GM12873 (cell line): ENCODE measurements at regions not wholly inside any gene's neighbourhood (a gene's known extent, or its start where the extent isn't known, plus 50 kb on each side); places are given as distances from the start of the nearest gene placed in this dataset.
A peak's percentile ranks its signal among the peaks of the same experiment; 100 is the strongest.

Experiments used
- TF ChIP-seq, protein P1 (sequence below): IDR thresholded peaks from 2 replicates; pipeline ENCODE4 v1.5.1; 2012; ENCODE audit warnings: low read depth, mild to moderate bottlenecking, moderate library complexity, low read length, control low read depth; ENCODE audit not compliant: insufficient read depth; ENCODE audit errors: missing control alignments

- TF ChIP-seq, protein P1, sequence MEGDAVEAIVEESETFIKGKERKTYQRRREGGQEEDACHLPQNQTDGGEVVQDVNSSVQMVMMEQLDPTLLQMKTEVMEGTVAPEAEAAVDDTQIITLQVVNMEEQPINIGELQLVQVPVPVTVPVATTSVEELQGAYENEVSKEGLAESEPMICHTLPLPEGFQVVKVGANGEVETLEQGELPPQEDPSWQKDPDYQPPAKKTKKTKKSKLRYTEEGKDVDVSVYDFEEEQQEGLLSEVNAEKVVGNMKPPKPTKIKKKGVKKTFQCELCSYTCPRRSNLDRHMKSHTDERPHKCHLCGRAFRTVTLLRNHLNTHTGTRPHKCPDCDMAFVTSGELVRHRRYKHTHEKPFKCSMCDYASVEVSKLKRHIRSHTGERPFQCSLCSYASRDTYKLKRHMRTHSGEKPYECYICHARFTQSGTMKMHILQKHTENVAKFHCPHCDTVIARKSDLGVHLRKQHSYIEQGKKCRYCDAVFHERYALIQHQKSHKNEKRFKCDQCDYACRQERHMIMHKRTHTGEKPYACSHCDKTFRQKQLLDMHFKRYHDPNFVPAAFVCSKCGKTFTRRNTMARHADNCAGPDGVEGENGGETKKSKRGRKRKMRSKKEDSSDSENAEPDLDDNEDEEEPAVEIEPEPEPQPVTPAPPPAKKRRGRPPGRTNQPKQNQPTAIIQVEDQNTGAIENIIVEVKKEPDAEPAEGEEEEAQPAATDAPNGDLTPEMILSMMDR = no peak
Measured at GRCh38 chr3:18135060-18135814, 289.9 kb downstream of the SATB1 start.

DNA sequence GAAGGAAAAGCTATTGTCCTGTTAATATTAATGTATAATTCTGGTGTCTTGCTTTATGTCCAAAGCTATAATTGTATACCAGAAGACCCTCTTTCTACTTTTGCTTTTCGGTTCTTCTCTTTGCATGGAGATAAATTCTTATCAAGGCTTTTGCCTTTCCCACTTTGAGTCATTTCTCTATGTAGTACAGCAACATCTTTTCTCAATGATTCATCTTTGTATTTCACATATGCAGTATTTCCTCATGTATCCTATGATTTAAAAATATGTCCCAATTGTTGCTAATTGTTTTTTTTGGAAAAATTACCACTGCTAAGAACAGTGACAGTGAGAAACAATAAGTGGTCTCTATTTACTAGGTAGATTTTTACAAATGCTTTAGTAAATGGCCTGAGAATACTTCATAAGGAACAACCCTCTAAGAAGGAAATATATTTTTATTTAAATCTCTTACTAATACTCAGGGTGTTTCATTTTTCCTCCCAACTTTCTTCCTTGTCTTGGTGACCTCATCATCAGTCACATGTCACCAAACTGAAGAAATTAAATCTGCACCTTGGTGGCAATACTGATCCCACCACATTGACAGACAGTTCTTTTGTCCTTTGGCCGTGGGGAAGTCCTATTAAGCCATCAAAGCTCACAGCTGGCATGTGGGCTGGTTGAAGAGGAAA is 290.6 kb downstream of the SATB1 start:
- TF ChIP-seq, protein P1 = no peak

- TF ChIP-seq, protein P1 = no peak
Measured at GRCh38 chr3:18132991-18133390, 292.1 kb downstream of the SATB1 start.

DNA sequence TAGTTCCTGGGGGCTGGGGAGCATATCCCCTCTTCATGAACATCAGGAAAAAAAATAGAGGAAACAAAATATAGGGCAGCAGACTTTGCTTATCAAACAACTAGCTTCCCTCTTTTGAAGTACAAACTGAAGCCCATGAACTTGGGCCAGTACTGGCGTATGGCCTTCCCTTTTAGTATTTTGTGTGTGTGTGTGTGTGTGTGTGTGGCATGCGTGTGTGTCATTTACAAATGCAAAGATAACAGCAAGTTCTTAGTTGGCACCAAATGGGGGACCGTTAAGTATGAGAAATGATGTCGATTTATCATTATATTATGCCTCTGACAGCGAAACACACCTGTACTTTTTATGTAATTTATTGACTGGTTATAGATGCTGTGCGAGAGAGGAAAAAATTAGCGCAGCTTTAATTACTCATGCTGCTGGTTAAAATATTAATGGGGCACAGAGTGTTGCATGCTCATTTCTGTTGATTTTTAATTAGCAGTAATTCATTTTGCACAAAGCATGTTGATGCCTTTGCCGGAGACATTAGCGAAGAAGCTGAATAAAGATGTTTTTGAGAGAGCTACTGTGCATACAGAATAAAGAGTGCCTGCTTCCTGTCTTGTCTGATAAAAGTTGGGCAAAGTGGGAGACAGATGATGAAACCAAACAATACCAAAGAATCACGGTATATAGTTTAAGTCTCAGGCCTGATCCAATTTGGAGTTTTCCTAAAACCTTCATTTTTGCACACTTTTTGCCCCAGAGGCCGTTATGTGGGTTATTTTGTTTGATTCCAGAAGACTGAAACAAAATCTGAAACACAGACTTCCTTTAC is 297.1 kb downstream of the SATB1 start:
- TF ChIP-seq, protein P1 = no peak

DNA sequence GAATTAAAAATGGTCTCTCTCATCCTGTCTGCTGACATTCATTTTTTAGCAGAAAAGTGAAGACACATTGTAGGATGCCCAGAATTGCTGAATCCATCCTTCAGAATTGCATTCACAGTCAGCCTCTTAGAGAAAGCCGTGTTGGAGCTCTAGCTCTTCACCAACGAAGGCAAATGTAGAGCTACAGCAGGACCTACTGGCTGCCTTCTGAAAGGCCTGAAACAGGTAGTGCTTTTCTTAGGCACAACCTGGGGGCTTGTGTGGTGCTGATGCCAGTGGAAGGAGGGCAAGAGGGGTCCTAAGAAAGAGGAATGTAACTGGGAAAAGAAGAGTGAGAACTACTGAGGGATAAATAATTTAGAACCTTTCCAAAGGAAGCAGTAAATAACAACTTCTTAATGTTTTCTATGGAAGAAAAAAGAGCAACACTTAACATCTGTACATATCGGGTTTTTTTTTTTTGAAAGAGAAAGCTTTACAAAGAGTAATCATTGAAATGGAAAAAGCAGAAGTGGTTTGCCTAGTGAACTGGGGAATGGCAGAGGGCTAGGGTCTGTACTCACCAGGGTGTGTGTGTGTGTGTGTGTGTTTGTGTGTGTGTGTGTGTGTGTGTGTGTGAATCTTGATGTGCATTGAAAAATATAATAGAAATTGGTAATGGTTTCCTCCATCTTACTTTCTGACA is 297.8 kb downstream of the SATB1 start:
- TF ChIP-seq, protein P1 = peak; percentile 33

DNA sequence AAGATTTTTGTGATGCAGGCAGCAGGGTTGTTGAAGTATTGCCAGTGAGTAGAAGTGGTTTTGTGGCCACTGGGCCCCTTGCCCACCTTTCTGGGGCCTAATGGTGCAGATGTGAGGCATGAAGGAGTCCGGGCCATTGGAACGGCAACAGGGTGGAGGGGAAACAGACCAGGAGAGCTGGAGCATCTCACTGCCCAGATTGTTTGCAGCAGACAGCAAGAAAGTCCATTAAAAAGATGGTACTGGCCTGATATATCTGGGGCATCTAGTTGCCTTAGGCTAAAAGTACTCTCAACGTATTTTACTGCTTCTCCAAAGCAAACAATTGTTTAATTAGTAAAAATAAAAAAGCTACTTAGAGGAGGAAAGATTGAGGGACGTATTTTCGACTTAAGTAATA is 298.4 kb downstream of the SATB1 start:
- TF ChIP-seq, protein P1 = no peak
